Fibroblast of skin of right biceps (primary cell): ENCODE measurements at regions not wholly inside any gene's neighbourhood (a gene's known extent, or its start where the extent isn't known, plus 50 kb on each side); places are given as distances from the start of the nearest gene placed in this dataset.

Source experiments
- DNase-seq: peaks from one replicate; pipeline ENCODE4 v3.0.0-alpha.2; 2013

GRCh38 chr18:24629921-24630320, 169.5 kb downstream of the HRH4 start:
- no peak for DNase-seq

GRCh38 chr18:24630346-24630880, 170.0 kb downstream of the HRH4 start:
- no peak for DNase-seq

DNA sequence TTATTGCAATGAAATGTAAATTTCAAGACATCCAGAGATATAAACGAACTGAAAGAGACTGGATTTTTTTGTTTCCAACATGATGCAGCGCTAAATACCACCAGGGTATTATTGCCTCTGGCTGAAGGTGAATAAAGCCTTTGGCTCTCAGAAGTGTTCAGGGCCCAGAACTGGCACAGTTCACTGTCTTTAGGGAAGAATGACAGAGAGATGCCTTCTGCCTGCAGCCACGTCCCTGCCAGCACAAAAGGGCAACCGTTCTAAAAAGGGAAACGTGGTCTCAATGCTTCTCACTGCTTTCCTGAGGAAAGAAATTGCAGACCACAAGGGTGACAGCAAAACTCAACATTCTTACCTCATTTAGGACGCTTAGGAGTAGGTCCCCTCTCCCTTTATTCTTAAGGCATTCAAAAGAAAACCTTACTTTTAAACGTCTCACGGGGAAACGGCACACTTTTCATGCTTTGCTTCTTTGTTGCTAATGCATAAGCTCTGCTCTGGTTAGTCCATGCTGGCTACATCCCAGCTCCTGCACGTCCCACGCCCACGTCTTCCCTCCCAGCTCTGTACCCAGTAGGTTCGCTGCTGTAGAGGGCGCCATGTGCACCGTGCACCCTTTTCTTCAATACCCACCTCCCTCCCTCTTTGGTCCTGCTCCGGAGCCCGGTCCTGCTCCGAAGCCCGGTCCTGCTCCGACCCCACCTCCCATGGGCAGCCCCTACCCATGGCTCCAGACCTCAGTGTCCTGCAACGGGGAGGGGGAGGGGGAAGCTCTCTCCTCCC, 171.0 kb downstream of the HRH4 start:
- DNase-seq = no peak

GRCh38 chr18:24632158-24632988, 171.9 kb downstream of the HRH4 start:
- no peak for DNase-seq

DNA sequence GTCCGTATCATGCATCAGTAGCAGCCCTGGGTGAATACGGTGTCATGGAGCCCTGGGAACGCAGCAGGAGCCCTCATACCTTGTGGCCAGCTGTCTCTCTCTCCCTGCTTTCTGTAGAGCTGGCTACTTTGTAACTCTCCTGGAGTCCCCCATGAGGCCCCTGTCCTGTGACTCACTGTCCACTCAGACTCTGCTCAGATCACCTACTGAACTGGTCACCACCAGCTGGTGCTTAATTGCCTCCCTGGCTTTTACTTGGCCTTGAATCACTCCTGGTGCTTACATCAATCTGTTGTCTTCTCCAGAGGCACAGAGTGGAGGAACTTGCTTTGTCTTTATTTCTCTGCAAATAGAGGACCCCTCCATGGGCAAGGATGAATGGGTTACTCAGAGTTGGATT, 172.7 kb downstream of the HRH4 start:
- DNase-seq = no peak

DNA sequence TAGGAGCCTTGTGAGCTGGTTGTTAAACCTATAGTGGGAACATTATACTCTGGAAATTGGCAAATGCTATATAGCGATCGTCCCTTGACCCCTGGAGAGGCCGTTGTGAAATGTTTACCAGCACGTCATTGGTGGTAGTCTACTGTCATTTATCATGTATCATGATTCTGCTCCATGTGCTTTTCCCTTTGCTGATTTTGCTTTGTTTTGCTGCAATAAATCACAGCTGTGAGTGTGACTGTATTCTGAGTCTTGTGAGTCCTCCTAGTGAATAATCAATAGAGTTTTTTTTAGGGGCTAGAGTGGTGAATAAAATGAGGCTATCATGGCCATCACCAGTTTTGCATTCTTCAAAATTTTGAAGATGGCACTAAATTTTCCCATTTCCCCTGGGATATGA, 189.1 kb downstream of the HRH4 start:
- no peak for DNase-seq

GRCh38 chr18:24651434-24651833, 191.0 kb downstream of the HRH4 start:
- DNase-seq = no peak

GRCh38 chr18:24656050-24656449, 195.6 kb downstream of the HRH4 start:
- no peak for DNase-seq

DNA sequence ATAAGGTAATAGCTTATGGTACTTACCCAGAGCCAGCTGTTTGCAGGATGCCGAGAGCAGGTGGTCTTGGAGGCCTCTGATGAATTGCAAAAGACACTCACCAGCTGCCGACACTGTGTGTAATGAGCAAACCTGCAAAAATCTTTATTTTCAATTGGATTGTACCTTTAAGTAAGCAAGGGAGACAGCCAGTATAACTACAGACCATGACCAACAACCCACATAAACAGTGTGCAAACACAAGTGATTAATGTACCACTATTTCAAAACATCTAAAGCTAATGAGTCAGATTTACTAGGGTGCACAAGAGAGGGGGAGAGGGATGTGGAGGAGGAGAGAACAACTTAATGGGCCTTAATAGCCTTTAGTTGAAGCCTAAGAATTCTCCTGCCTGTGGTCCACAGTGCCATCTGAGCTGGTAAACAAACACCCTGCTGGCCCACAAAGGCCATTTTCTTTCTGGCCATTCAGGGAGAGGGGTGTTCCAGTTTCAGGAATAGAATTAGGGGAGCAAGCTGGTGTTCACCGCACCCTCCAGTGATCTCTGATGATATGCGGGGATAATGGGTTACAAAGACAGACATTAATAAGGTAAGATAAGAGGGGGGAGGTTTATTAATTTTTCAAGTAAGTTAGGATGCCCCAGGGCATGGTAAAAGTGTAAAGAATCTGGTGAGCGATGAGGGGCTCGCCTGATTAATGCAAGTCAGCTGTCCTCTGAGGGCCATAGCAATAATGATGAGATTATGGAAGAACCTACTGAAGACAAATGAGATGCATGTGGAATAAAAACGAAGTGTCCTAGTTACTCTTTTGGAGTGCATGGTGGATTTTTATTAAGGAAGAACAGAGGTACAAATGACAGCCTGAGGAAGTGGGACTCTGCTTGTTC, 196.4 kb downstream of the HRH4 start:
- DNase-seq = peak; percentile 37

DNA sequence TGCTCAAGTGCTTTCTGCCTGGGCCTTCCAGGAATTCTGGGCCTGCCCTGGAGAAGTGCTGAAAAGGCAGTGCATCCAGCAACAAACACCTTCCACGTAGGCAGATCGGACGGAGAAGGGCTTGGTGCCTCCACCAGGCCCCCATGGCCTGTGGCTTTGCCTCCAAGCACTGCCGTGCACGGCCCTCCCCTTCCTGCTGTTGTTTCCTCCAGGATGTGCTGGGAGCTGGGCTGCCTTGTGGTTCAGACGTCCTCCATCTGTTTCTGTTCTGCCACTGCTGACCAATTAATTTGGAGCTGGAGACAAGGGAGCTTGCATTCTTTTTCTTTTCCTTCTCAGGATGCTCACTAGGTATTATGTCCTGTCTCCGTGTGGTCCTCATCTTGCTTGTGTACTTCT, 197.0 kb downstream of the HRH4 start:
- DNase-seq = no peak

- no peak for DNase-seq
Measured at GRCh38 chr18:24658302-24658701, 197.9 kb downstream of the HRH4 start.

- DNase-seq = peak; percentile 22
Measured at GRCh38 chr18:24659827-24660720, 199.6 kb downstream of the HRH4 start.

- DNase-seq = no peak
Measured at GRCh38 chr18:24660956-24661355, 200.5 kb downstream of the HRH4 start.

DNA sequence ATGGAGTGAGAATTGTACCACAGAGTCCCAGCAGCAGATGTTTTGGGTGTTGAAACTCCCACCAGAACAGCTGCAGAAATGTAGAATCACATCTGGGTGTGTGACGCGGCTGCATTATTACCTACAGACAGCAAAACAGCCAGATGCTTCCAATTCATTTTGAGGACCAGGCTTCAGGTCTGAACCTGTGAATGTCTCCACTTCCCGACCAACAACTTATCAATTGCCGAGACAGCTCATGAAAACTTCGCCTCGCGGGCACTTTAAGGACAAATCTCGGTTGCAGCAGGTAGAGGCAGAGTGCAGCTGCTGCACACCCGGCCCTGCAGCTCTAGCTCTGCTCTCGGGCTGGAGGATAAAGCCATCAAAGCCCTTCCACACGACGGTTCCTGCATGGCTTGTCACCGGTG, 202.0 kb downstream of the HRH4 start:
- DNase-seq = no peak

GRCh38 chr18:24663026-24663425, 202.6 kb downstream of the HRH4 start:
- DNase-seq = no peak

- no peak for DNase-seq
Measured at GRCh38 chr18:24669015-24669414, 208.6 kb downstream of the HRH4 start.

- no peak for DNase-seq
Measured at GRCh38 chr18:24669502-24669901, 209.1 kb downstream of the HRH4 start.

DNA sequence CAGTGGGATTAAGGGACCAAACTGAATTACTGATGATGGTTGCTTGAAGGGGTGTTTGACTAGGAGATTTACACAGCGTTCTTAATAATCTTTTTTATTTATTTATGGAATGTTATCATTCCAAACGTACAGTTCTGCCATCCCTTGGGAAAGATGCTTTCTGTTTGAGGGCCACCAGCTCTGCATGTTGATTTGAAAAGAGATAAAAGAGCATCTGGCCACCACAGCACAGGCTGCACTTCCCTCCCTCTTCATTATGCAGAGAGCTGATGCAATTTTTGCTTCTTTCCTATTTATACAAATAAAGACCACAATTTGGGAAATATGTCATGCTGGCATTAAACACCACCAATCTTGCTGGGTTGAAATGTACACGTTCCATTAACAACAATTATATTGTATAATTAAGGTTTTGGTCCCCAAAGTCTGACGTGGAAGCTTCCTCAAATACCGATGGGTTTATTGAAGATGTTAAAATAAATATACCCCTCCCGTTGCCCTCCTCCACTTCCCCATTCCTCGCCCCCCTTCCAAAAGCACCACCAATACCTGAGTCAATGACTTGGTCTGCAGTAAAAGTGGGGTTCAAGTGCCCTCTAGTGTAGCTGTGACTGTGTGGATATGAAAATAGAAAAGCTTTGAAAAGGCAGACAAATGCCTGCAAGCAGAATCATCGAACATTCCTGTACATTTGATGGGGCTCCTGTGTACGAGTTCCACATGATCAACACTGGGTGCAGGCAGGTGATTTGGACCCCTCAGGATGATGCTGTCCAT, 211.9 kb downstream of the HRH4 start:
- no peak for DNase-seq

- no peak for DNase-seq
Measured at GRCh38 chr18:24674200-24674599, 213.8 kb downstream of the HRH4 start.

GRCh38 chr18:24674605-24675004, 214.2 kb downstream of the HRH4 start:
- DNase-seq = no peak

DNA sequence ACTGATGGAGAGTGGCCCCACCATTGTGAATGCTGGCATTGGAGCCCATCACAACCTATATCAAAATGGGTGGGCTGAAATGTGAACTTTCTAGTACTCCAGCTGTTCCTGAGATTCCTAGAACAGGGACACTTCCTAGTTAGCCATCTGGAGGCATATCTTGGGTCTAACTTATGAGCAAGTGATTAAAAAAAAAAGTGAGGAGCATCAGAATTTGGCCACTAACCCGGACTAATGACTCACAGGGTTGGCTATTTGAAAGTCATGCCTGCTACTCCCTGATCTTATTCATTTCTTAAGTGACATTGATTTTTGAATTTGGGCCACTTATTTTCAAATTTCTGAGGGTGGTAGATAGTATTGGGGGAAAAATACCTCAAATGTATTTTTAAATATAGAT, 216.6 kb downstream of the HRH4 start:
- peak; percentile 16 for DNase-seq
